HL-60 (cell line): ENCODE measurements at regions not wholly inside any gene's neighbourhood (a gene's known extent, or its start where the extent isn't known, plus 50 kb on each side); places are given as distances from the start of the nearest gene placed in this dataset.

Experiments
- DNase-seq, 2 experiments: peaks; one replicate each; pipeline ENCODE4 v3.0.0-alpha.2; 2010 to 2020; ENCODE audit warnings: low read depth in 1 of 2, low spot score in 1 of 2
- H3K27ac ChIP-seq: fragments of 250-450 bp; sonication (Bioruptor Pico); replicated peaks from 2 replicates; pipeline ENCODE4 v1.5.1; 2020; ENCODE audit warnings: mild to moderate bottlenecking, moderate library complexity
- H3K27me3 ChIP-seq: fragments of 250-450 bp; sonication (Bioruptor Pico); 2 replicates; pipeline ENCODE4 v1.5.1; 2021; ENCODE audit warnings: mild to moderate bottlenecking, moderate library complexity; ENCODE audit not compliant: insufficient read depth, poor library complexity, severe bottlenecking
- H3K4me3 ChIP-seq: replicated peaks from 2 replicates; pipeline ENCODE4 v1.5.1; 2011; ENCODE audit warnings: mild to moderate bottlenecking, control low read depth, low read length; ENCODE audit not compliant: insufficient read depth
- GABPA ChIP-seq: IDR thresholded peaks from 2 replicates; pipeline ENCODE4 v1.6.1; 2012; ENCODE audit warnings: low read depth
- POLR2AphosphoS5 ChIP-seq: IDR thresholded peaks from 2 replicates; pipeline ENCODE4 v1.6.1; 2012; ENCODE audit warnings: low read depth
- SPI1 ChIP-seq: IDR thresholded peaks from 2 replicates; pipeline ENCODE4 v1.6.1; 2012; ENCODE audit warnings: low read depth, mild to moderate bottlenecking, borderline replicate concordance
- TF ChIP-seq, protein P1 (sequence below): IDR thresholded peaks from one replicate; pipeline ENCODE4 v1.5.1; 2011; ENCODE audit warnings: low read length, control low read depth, inconsistent platforms; ENCODE audit not compliant: insufficient read depth
- TF ChIP-seq, protein P2 (sequence below): IDR thresholded peaks from 2 replicates; pipeline ENCODE4 v1.6.1; 2012; ENCODE audit warnings: low read depth; ENCODE audit not compliant: insufficient replicate concordance

DNA sequence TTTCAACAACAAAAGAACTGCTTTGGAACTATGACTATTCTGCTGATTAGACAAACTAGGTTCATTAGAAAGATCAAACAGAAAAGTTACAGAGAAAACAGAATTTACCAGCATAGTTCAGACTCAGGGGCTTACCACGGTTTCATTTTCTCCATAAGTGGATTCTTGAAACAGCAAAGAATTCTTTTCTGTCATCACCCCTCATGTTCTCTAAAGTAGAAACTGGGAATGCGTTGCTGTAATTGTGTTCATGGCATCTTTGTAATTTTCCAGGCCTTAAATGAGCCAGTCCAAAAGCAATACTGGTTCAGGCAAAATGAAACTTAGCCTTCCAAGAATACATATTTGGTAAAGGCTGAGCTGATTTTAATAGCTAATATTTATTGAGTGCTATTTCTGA, 287.8 kb downstream of the CHL1 start:
- TF ChIP-seq, protein P1, sequence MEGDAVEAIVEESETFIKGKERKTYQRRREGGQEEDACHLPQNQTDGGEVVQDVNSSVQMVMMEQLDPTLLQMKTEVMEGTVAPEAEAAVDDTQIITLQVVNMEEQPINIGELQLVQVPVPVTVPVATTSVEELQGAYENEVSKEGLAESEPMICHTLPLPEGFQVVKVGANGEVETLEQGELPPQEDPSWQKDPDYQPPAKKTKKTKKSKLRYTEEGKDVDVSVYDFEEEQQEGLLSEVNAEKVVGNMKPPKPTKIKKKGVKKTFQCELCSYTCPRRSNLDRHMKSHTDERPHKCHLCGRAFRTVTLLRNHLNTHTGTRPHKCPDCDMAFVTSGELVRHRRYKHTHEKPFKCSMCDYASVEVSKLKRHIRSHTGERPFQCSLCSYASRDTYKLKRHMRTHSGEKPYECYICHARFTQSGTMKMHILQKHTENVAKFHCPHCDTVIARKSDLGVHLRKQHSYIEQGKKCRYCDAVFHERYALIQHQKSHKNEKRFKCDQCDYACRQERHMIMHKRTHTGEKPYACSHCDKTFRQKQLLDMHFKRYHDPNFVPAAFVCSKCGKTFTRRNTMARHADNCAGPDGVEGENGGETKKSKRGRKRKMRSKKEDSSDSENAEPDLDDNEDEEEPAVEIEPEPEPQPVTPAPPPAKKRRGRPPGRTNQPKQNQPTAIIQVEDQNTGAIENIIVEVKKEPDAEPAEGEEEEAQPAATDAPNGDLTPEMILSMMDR = no peak
- no peak for TF ChIP-seq GABPA
- TF ChIP-seq, protein P2, sequence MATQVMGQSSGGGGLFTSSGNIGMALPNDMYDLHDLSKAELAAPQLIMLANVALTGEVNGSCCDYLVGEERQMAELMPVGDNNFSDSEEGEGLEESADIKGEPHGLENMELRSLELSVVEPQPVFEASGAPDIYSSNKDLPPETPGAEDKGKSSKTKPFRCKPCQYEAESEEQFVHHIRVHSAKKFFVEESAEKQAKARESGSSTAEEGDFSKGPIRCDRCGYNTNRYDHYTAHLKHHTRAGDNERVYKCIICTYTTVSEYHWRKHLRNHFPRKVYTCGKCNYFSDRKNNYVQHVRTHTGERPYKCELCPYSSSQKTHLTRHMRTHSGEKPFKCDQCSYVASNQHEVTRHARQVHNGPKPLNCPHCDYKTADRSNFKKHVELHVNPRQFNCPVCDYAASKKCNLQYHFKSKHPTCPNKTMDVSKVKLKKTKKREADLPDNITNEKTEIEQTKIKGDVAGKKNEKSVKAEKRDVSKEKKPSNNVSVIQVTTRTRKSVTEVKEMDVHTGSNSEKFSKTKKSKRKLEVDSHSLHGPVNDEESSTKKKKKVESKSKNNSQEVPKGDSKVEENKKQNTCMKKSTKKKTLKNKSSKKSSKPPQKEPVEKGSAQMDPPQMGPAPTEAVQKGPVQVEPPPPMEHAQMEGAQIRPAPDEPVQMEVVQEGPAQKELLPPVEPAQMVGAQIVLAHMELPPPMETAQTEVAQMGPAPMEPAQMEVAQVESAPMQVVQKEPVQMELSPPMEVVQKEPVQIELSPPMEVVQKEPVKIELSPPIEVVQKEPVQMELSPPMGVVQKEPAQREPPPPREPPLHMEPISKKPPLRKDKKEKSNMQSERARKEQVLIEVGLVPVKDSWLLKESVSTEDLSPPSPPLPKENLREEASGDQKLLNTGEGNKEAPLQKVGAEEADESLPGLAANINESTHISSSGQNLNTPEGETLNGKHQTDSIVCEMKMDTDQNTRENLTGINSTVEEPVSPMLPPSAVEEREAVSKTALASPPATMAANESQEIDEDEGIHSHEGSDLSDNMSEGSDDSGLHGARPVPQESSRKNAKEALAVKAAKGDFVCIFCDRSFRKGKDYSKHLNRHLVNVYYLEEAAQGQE = no peak
- TF ChIP-seq POLR2AphosphoS5 = no peak
- TF ChIP-seq SPI1 = no peak
- H3K4me3 ChIP-seq = no peak overlapping the region

DNA sequence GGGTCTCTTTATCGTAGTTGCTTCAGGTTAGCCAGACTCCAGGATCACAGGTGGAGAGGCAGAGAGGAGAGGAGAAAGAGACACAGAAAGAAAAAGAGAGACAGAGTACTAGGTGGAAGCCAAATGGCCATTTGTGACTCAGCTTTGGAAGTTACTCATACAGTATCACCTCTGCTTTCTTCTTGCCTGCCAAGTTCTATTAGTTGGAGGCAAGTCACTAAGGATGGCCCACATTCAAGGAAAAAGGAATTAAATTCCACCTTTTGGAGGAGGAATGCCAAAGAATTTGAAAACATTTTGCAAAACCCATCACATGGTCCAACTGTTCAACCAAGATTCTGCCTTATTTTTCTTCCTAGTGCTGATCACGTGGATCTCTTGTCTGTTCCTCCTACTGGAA, 291.1 kb downstream of the CHL1 start:
- Histone ChIP-seq H3K4me3 (no peak overlapping the region), H3K27ac (no peak overlapping the region), H3K27me3 (no peaks in the 10 kb centered on the region)
- TF ChIP-seq, protein P2 = no peak
- TF ChIP-seq GABPA (no peak), SPI1 (no peak), POLR2AphosphoS5 (no peak)
- TF ChIP-seq, protein P1 = no peak
- no peak for DNase-seq

More for the DNA sequence above, 287.8 kb downstream of the CHL1 start:
- no peaks in the 10 kb centered on the region for H3K27me3 ChIP-seq
- no peak for DNase-seq
- H3K27ac ChIP-seq = no peak overlapping the region

DNA sequence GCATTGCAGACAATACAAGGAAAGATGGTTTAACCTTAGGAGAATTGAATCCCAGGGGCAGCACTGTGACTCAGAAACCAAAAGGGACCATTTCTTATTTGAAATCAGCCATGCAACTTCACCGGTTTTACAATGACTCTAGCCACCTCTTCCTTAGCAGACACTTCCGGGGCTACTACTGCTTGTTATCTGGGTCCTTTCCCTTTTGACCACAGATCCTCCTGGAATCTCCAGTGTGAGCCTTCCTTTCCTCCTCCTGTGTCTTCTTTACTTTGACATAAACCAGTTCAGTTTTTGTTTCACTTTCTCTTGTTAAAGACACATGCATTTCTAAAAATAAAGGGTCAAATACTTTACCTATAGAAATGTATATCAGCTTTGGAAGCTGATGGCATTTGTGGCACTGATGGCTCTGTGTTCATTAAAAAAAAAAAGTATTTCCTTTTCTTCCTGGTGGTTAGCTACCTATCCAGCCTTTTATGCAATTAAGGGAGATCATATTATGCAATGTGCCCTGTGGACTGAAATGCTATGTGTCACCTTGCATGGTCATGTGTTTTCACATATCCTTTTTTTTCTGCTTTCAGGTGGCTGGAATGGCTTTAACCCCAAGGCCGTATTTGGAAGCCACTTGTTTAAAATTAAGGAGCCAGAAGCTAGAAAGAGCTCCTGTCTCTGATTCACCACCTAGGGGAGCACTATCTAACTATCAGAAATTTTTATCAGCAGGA, 296.2 kb downstream of the CHL1 start:
- DNase-seq = no peak
- no peak overlapping the region for H3K4me3 ChIP-seq
- no peaks in the 10 kb centered on the region for H3K27me3 ChIP-seq
- TF ChIP-seq POLR2AphosphoS5 (no peak), GABPA (no peak), SPI1 (no peak)
- TF ChIP-seq, protein P1 = no peak
- TF ChIP-seq, protein P2 = no peak
- no peak overlapping the region for H3K27ac ChIP-seq
